H1 (cell line): ENCODE measurements at regions not wholly inside any gene's neighbourhood (a gene's known extent, or its start where the extent isn't known, plus 50 kb on each side); places are given as distances from the start of the nearest gene placed in this dataset.

Experiments used
- CTCF ChIA-PET: fragments of 300-600 bp; sonication (Branson Sonifier 250); formaldehyde crosslinking; loops from one replicate; lab custom pipeline; 2021; ENCODE audit not compliant: partially characterized antibody; lab: Charles Lee
- POLR2A ChIA-PET: fragments of 300-600 bp; sonication (Branson Sonifier 250); formaldehyde crosslinking; loops from one replicate; lab custom pipeline; 2021; ENCODE audit warnings: inconsistent platforms; ENCODE audit not compliant: partially characterized antibody; lab: Charles Lee
- DNase-seq, 2 experiments: peaks; one replicate each; pipeline versions ENCODE4 v3.0.0 to v3.0.0-alpha.2; 2010 to 2022; ENCODE audit warnings: low spot score in 2 of 2, low read depth in 1 of 2, mixed read lengths in 1 of 2
- FAIRE-seq: peaks from 2 replicates; lab custom pipeline; 2011; peaks lifted over from hg19 to GRCh38; lab: Jason Lieb, UNC
- H2AFZ ChIP-seq: 2 replicates; pipeline ENCODE4 v1.8.1; 2012; ENCODE audit warnings: low read length, inconsistent platforms
- H2AK5ac ChIP-seq: 2 replicates; pipeline ENCODE4 v1.6.1; 2013; ENCODE audit warnings: low read depth, low read length
- H2BK120ac ChIP-seq: replicated peaks from 2 replicates; pipeline ENCODE3; 2013; ENCODE audit warnings: low read depth, low read length, inconsistent platforms
- H2BK12ac ChIP-seq: 2 replicates; pipeline ENCODE4 v1.6.1; 2013; ENCODE audit warnings: low read depth, low read length
- H2BK15ac ChIP-seq: 2 replicates; pipeline ENCODE4 v1.6.1; 2013; ENCODE audit warnings: low read length
- H2BK20ac ChIP-seq: 2 replicates; pipeline ENCODE4 v1.6.1; 2013; ENCODE audit warnings: low read length
- H2BK5ac ChIP-seq: 2 replicates; pipeline ENCODE4 v1.6.1; 2013; ENCODE audit warnings: low read depth, low read length
- H3K14ac ChIP-seq: 2 replicates; pipeline ENCODE4 v1.6.1; 2013; ENCODE audit warnings: inconsistent platforms; ENCODE audit not compliant: insufficient read length
- H3K18ac ChIP-seq: 2 replicates; pipeline ENCODE4 v1.6.1; 2013; ENCODE audit warnings: low read length; ENCODE audit errors: extremely low read depth
- H3K23ac ChIP-seq: 2 replicates; pipeline ENCODE4 v1.6.1; 2013; ENCODE audit warnings: inconsistent platforms; ENCODE audit not compliant: insufficient read length
- H3K23me2 ChIP-seq: 2 replicates; pipeline ENCODE4 v1.6.1; 2013; ENCODE audit warnings: low read depth, low read length
- H3K27ac ChIP-seq: 2 replicates; pipeline ENCODE4 v1.6.1; 2011; ENCODE audit warnings: low read depth, low read length, inconsistent platforms
- H3K27me3 ChIP-seq, 4 experiments: replicated peaks in 1 of 4; 1 replicate in 1 of 4; 2 replicates in 3 of 4; pipeline versions ENCODE4 v1.6.1 to v1.8.1; 2011 to 2013; ENCODE audit warnings: low read length in 3 of 4, mild to moderate bottlenecking in 3 of 4, inconsistent platforms in 2 of 4, mixed read lengths in 2 of 4, moderate library complexity in 1 of 4; ENCODE audit not compliant: control insufficient read depth in 3 of 4, insufficient read depth in 3 of 4; ENCODE audit errors: extremely low read depth in 1 of 4
- H3K36me3 ChIP-seq, 4 experiments: 2 replicates each; pipeline versions ENCODE4 v1.6.1 to v1.8.1; 2011 to 2013; ENCODE audit warnings: mild to moderate bottlenecking in 4 of 4, low read length in 3 of 4, moderate library complexity in 2 of 4, control low read depth in 1 of 4, inconsistent platforms in 1 of 4; ENCODE audit not compliant: insufficient read depth in 4 of 4, control insufficient read depth in 2 of 4
- H3K4ac ChIP-seq: replicated peaks from 2 replicates; pipeline ENCODE3; 2013; ENCODE audit warnings: low read length, low read depth, mixed read lengths, inconsistent platforms; ENCODE audit not compliant: insufficient read length
- H3K4me1 ChIP-seq, 4 experiments: replicated peaks in 1 of 4; 1 replicate in 1 of 4; 2 replicates in 3 of 4; pipeline versions ENCODE4 v1.6.1 to v1.8.1; 2011 to 2013; ENCODE audit warnings: low read length in 3 of 4, inconsistent platforms in 2 of 4, mixed read lengths in 1 of 4; ENCODE audit not compliant: insufficient read depth in 4 of 4, control insufficient read depth in 3 of 4
- H3K4me2 ChIP-seq, 2 experiments: 2 replicates each; pipeline versions ENCODE4 v1.6.1 to v1.8.1; 2011 to 2013; ENCODE audit warnings: low read depth in 2 of 2, low read length in 2 of 2, control low read depth in 1 of 2, inconsistent platforms in 1 of 2, mild to moderate bottlenecking in 1 of 2; ENCODE audit not compliant: insufficient read depth in 1 of 2
- H3K4me3 ChIP-seq, 4 experiments: fragments of 200-600, 300-600 bp in 1 of 4; sonication (generic), shearing (Covaris generic), sonication (Bioruptor Twin) in 1 of 4; 2 replicates each; pipeline versions ENCODE4 v1.5.1 to v1.8.1; 2011 to 2016; ENCODE audit warnings: low read length in 4 of 4, low read depth in 3 of 4, control low read depth in 2 of 4, inconsistent platforms in 2 of 4, mild to moderate bottlenecking in 2 of 4, mixed read lengths in 1 of 4, moderate library complexity in 1 of 4; ENCODE audit not compliant: insufficient read depth in 2 of 4; ENCODE audit errors: extremely low read depth in 1 of 4
- H3K56ac ChIP-seq: replicated peaks from 2 replicates; pipeline ENCODE3; 2013; ENCODE audit warnings: low read depth, mild to moderate bottlenecking, mixed read lengths, low read length, inconsistent platforms; ENCODE audit not compliant: insufficient read length
- H3K79me1 ChIP-seq: 2 replicates; pipeline ENCODE4 v1.6.1; 2013; ENCODE audit warnings: low read depth, low read length, control low read depth
- H3K79me2 ChIP-seq, 2 experiments: 2 replicates each; pipeline versions ENCODE4 v1.6.1 to v1.8.1; 2012 to 2013; ENCODE audit warnings: low read length in 2 of 2, mild to moderate bottlenecking in 2 of 2, inconsistent platforms in 1 of 2; ENCODE audit not compliant: insufficient read depth in 2 of 2, control insufficient read depth in 1 of 2
- H3K9ac ChIP-seq, 4 experiments: replicated peaks in 1 of 4; 1 replicate in 1 of 4; 2 replicates in 3 of 4; pipeline versions ENCODE4 v1.6.1 to v1.8.1; 2011 to 2013; ENCODE audit warnings: low read depth in 3 of 4, low read length in 3 of 4, control low read depth in 2 of 4, mild to moderate bottlenecking in 2 of 4, moderate library complexity in 2 of 4, inconsistent platforms in 1 of 4; ENCODE audit errors: extremely low read depth in 1 of 4
- H3K9me3 ChIP-seq, 2 experiments: 2 replicates each; pipeline versions ENCODE4 v1.6.1 to v1.8.1; 2012 to 2013; ENCODE audit warnings: mild to moderate bottlenecking in 2 of 2, moderate library complexity in 2 of 2, control low read depth in 1 of 2, inconsistent platforms in 1 of 2, low read depth in 1 of 2, low read length in 1 of 2, mixed read lengths in 1 of 2; ENCODE audit not compliant: insufficient read depth in 2 of 2
- H4K20me1 ChIP-seq, 2 experiments: replicated peaks in 1 of 2; 2 replicates each; pipeline versions ENCODE3 to v1.8.1; 2011 to 2013; ENCODE audit warnings: inconsistent platforms in 2 of 2, low read length in 2 of 2, mild to moderate bottlenecking in 1 of 2; ENCODE audit not compliant: insufficient read depth in 2 of 2, control insufficient read depth in 1 of 2
- H4K5ac ChIP-seq: 2 replicates; pipeline ENCODE4 v1.6.1; 2013; ENCODE audit warnings: low read length, low read depth, mixed read lengths, inconsistent platforms; ENCODE audit not compliant: insufficient read length
- H4K8ac ChIP-seq: 2 replicates; pipeline ENCODE4 v1.8.0; 2013; ENCODE audit warnings: mild to moderate bottlenecking, moderate library complexity, low read length, inconsistent platforms; ENCODE audit not compliant: insufficient read depth; ENCODE audit errors: extremely low read depth
- H4K91ac ChIP-seq: replicated peaks from 2 replicates; pipeline ENCODE3; 2013; ENCODE audit warnings: low read length, mixed read lengths, inconsistent platforms; ENCODE audit not compliant: insufficient read length
- CTBP2 ChIP-seq: IDR thresholded peaks from 2 replicates; pipeline ENCODE4 v1.7.0; 2011; ENCODE audit warnings: borderline replicate concordance, mild to moderate bottlenecking, moderate library complexity, mixed read lengths, low read length; ENCODE audit not compliant: insufficient read depth, insufficient read length
- GTF2F1 ChIP-seq: IDR thresholded peaks from 2 replicates; pipeline ENCODE4 v1.6.1; 2012; ENCODE audit warnings: low read depth, low read length, improper control_type of control experiment, borderline replicate concordance
- RFX5 ChIP-seq: IDR thresholded peaks from 2 replicates; pipeline ENCODE4 v1.6.1; 2011; ENCODE audit warnings: low read depth, low read length, improper control_type of control experiment, borderline replicate concordance
- RNF2 ChIP-seq: fragments of 200-900, 300-1000 bp; sonication (generic); IDR thresholded peaks from 2 replicates; pipeline ENCODE4 v1.7.1; 2016; ENCODE audit warnings: borderline replicate concordance, low read depth, mild to moderate bottlenecking, antibody characterized with exemption, low read length; ENCODE audit not compliant: poor library complexity, severe bottlenecking; ENCODE audit errors: missing control alignments
- WGBS, 2 experiments: shearing (Covaris generic) in 1 of 2; methylation state at CpG; one replicate each; pipeline versions ENCODE4 v1.1.6 to v1.1.7; 2013 to 2015; ENCODE audit warnings: low lambda C conversion rate in 2 of 2, mixed read lengths in 2 of 2, inconsistent platforms in 1 of 2, low coverage in 1 of 2, missing lambda C conversion rate in 1 of 2; ENCODE audit not compliant: insufficient replicate concordance in 2 of 2, insufficient coverage in 1 of 2, insufficient read length in 1 of 2; ENCODE audit errors: extremely low coverage in 1 of 2, missing lambda C conversion rate in 1 of 2; 5-methylcytosine and 5-hydroxymethylcytosine counted together

DNA sequence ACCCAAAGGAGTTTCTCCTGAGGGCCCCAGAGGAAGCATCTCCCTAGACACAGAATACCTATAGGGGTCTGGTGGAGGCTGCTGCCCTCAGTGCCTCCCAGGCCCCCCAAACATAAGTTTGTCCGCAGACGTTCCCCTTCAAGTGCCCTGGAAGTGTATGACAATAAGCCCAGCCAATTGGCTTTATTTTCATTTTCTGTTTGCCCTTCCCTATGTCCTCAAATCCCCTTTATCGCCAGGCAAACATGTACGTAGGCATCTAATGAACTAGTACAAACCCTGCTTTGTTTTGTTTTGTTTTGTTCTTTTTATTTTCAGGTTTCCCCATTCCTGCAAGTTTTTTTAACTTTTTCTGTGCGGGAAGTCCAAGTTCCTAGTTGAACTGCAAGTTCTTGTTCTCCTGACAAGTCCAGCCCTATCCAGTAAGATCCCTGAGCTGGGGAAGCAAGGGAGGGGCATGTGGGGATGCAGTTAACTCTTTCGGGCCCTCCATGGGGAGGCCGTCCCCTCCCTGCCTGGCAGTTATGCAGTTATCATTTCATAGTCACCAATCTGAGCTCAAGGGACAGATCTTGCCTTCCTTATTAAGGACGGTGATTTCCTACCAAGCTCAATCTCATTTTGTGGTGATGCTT is 141.9 kb downstream of the KCNA5 start:
- H3K36me3 ChIP-seq = no peaks in the 10 kb centered on the region; a peak in 1 of 8 replicates
- TF ChIP-seq RNF2 (no peak), GTF2F1 (no peak), CTBP2 (no peak), RFX5 (no peak)
- H2AFZ ChIP-seq = no peak overlapping the region
- 87% methylated on average over 8 of the region's 8 CpGs; no CpG with 5 or more reads in 1 of the 2 experiments for whole genome bisulfite sequencing, 2 experiments
- no peak overlapping the region for H3K23ac ChIP-seq
- no peak overlapping the region for H3K4ac ChIP-seq
- ChIA-PET CTCF (interaction anchor here (0.8 to 1.5 kb wide), 4 partner anchors 14 to 250 kb away, joined by 3 to 7 read pairs (median 4); no protein-coding TSS in a partner anchor), POLR2A (no interaction called here)
- H3K79me1 ChIP-seq = no peaks in the 10 kb centered on the region
- no peaks in the 10 kb centered on the region for H4K20me1 ChIP-seq
- no peak overlapping the region for H3K14ac ChIP-seq
- H2AK5ac ChIP-seq = no peak overlapping the region
- no peak for DNase-seq
- no peak overlapping the region for H2BK15ac ChIP-seq
- H3K23me2 ChIP-seq = no peaks in the 10 kb centered on the region
- no peak for FAIRE-seq
- H3K79me2 ChIP-seq = no peaks in the 10 kb centered on the region
- no peak overlapping the region for H4K8ac ChIP-seq
- no peak overlapping the region for H3K4me2 ChIP-seq
- no peak overlapping the region for H4K91ac ChIP-seq
- no peak overlapping the region for H2BK20ac ChIP-seq
- no peak overlapping the region for H3K56ac ChIP-seq
- H3K27me3 ChIP-seq = no peaks in the 10 kb centered on the region
- no peaks in the 10 kb centered on the region for H3K9me3 ChIP-seq
- H3K4me3 ChIP-seq = no peak overlapping the region
- no peak overlapping the region for H3K27ac ChIP-seq
- H4K5ac ChIP-seq = no peak overlapping the region
- no peak overlapping the region for H3K9ac ChIP-seq
- H3K18ac ChIP-seq = no peak overlapping the region
- no peaks in the 10 kb centered on the region for H3K4me1 ChIP-seq
- no peak overlapping the region for H2BK12ac ChIP-seq
- H2BK5ac ChIP-seq = no peak overlapping the region
- H2BK120ac ChIP-seq = no peak overlapping the region
